ENCODE measurements at regions not wholly inside any gene's neighbourhood (a gene's known extent, or its start where the extent isn't known, plus 50 kb on each side); places are given as distances from the start of the nearest gene placed in this dataset.

GRCh38 chr20:3354247-3354646 lies 53.2 kb downstream of the DNAAF9 start:
- no peak for TF ChIP-seq POLR2A (IDR thresholded peaks at IDR 0.05)
- no peak for TF ChIP-seq CTCF (IDR thresholded peaks at IDR 0.05)

All from Peyer's patch (tissue), 4 donors.